A673 (cell line): ENCODE measurements at regions not wholly inside any gene's neighbourhood (a gene's known extent, or its start where the extent isn't known, plus 50 kb on each side); places are given as distances from the start of the nearest gene placed in this dataset.

Source experiments
- CTCF ChIP-seq: fragments of 300-800, 200-600 bp; sonication (generic); conservative IDR thresholded peaks from 2 replicates; pipeline ENCODE4 v1.5.1; 2017; ENCODE audit warnings: low read depth, mild to moderate bottlenecking, antibody characterized with exemption, low read length, moderate library complexity, mixed read lengths
- EZH2 ChIP-seq: fragments of 200-600 bp; sonication (generic); IDR thresholded peaks from 2 replicates; pipeline ENCODE4 v1.6.1; 2017; ENCODE audit warnings: borderline replicate concordance, low read depth, mild to moderate bottlenecking, mixed read lengths, antibody characterized with exemption, low read length; ENCODE audit not compliant: poor library complexity, severe bottlenecking

GRCh38 chr5:155735388-155735787, 591.6 kb upstream of the SGCD start:
- TF ChIP-seq EZH2 (no peak), CTCF (no peak)
